HCT116 (cell line): ENCODE measurements at regions not wholly inside any gene's neighbourhood (a gene's known extent, or its start where the extent isn't known, plus 50 kb on each side); places are given as distances from the start of the nearest gene placed in this dataset.

Experiments
- ATAC-seq: fragments of 200-7000 bp; cut with Tn5 transposase; 2 replicates; pipeline ENCODE4 v1.9.1; 2020; ENCODE audit warnings: mild to moderate bottlenecking, moderate library complexity
- BruUV-seq: library from RNA; stranded (reverse); fragments of 400-500 nt; replicated peaks from 2 replicates; lab custom pipeline; 2021; lab: Mats Ljungman, UMichigan
- CTCF ChIA-PET: fragments of 300-600 bp; sonication (Branson Sonifier 250); formaldehyde crosslinking; loops from one replicate; lab custom pipeline; 2021; ENCODE audit warnings: antibody characterized with exemption; lab: Charles Lee
- POLR2A ChIA-PET: fragments of 300-600, 350-600 bp; sonication (Branson Sonifier 250); formaldehyde crosslinking; loops from one replicate; lab custom pipeline; 2021; ENCODE audit warnings: antibody characterized with exemption; lab: Charles Lee
- RAD21 ChIA-PET, 2 experiments: fragments of 300-600 bp; sonication (Branson Sonifier 250); formaldehyde crosslinking; loops; one replicate each; lab custom pipeline; 2023; ENCODE audit warnings: low total read pairs in 2 of 2; ENCODE audit not compliant: uncharacterized antibody in 2 of 2, unreplicated experiment in 2 of 2, low non-redundant PET in 1 of 2; lab: Charles Lee
- DNase-seq: peaks from one replicate; pipeline ENCODE4 v3.0.0-alpha.2; 2010; ENCODE audit warnings: low read depth, low spot score
- H2AFZ ChIP-seq: fragments of 200-600 bp; shearing (Covaris generic), sonication (generic); 2 replicates; pipeline ENCODE4 v1.6.1; 2017; ENCODE audit warnings: low read depth, mixed run types, mixed read lengths, antibody characterized with exemption, low read length; ENCODE audit not compliant: poor library complexity, severe bottlenecking
- H3K27ac ChIP-seq: 2 replicates; pipeline ENCODE4 v1.5.1; 2012; ENCODE audit warnings: low read depth, low read length
- H3K27me3 ChIP-seq: fragments of 200-600 bp; sonication (generic); 2 replicates; pipeline ENCODE4 v1.6.1; 2016; ENCODE audit warnings: mixed run types, low read length, mixed read lengths; ENCODE audit not compliant: insufficient read depth
- H3K36me3 ChIP-seq, 2 experiments: fragments of 200-500 bp in 1 of 2; fragments of 200-600 bp in 1 of 2; sonication (Bioruptor generic) in 1 of 2; sonication (generic) in 1 of 2; 2 replicates each; pipeline versions ENCODE4 v1.5.1 to v1.6.1; 2014 to 2016; ENCODE audit warnings: low read length in 2 of 2, inconsistent platforms in 1 of 2, mixed read lengths in 1 of 2, mixed run types in 1 of 2; ENCODE audit not compliant: insufficient read depth in 2 of 2, control insufficient read depth in 1 of 2
- H3K4me1 ChIP-seq, 2 experiments: fragments of 200-600 bp in 1 of 2; sonication (generic) in 1 of 2; 2 replicates each; pipeline versions ENCODE4 v1.5.1 to v1.6.1; 2012 to 2017; ENCODE audit warnings: low read length in 2 of 2, inconsistent platforms in 1 of 2, mild to moderate bottlenecking in 1 of 2, mixed read lengths in 1 of 2, mixed run types in 1 of 2, moderate library complexity in 1 of 2; ENCODE audit not compliant: insufficient read depth in 2 of 2, control insufficient read depth in 1 of 2
- H3K4me2 ChIP-seq: fragments of 200-600 bp; sonication (generic); 2 replicates; pipeline ENCODE4 v1.6.1; 2017; ENCODE audit warnings: mixed run types, low read length, mixed read lengths
- H3K4me3 ChIP-seq, 2 experiments: fragments of 200-600 bp in 1 of 2; sonication (generic) in 1 of 2; replicated peaks in 1 of 2; 2 replicates each; pipeline ENCODE4 v1.5.1; 2011 to 2016; ENCODE audit warnings: low read length in 2 of 2, control low read depth in 1 of 2, low read depth in 1 of 2, mild to moderate bottlenecking in 1 of 2, mixed read lengths in 1 of 2, mixed run types in 1 of 2
- H3K79me2 ChIP-seq: fragments of 200-600 bp; sonication (generic); 2 replicates; pipeline ENCODE4 v1.6.1; 2017; ENCODE audit warnings: mild to moderate bottlenecking, mixed run types, low read length, moderate library complexity, mixed read lengths; ENCODE audit not compliant: insufficient read depth
- H3K9ac ChIP-seq: fragments of 200-600 bp; sonication (generic); 2 replicates; pipeline ENCODE4 v1.6.1; 2016; ENCODE audit warnings: low read length, mixed read lengths
- H3K9me2 ChIP-seq: fragments of 200-600 bp; sonication (generic), shearing (Covaris generic); 2 replicates; pipeline ENCODE4 v1.6.1; 2017; ENCODE audit warnings: mixed run types, mild to moderate bottlenecking, moderate library complexity; ENCODE audit not compliant: insufficient read depth
- H3K9me3 ChIP-seq, 2 experiments: fragments of 200-500 bp in 1 of 2; fragments of 200-600 bp in 1 of 2; sonication (Bioruptor generic) in 1 of 2; sonication (generic) in 1 of 2; 2 replicates each; pipeline ENCODE4 v1.6.1; 2014 to 2017; ENCODE audit warnings: low read length in 2 of 2, mixed read lengths in 2 of 2, inconsistent platforms in 1 of 2, low read depth in 1 of 2, mild to moderate bottlenecking in 1 of 2, mixed run types in 1 of 2, moderate library complexity in 1 of 2; ENCODE audit not compliant: control insufficient read depth in 1 of 2, insufficient read depth in 1 of 2
- H4K20me1 ChIP-seq: fragments of 200-600 bp; sonication (generic), shearing (Covaris generic); 2 replicates; pipeline ENCODE4 v1.6.1; 2017; ENCODE audit warnings: mixed run types, mild to moderate bottlenecking, moderate library complexity; ENCODE audit not compliant: insufficient read depth
- CBX3 ChIP-seq: IDR thresholded peaks from 2 replicates; pipeline ENCODE4 v1.6.1; 2012; ENCODE audit warnings: low read depth
- CEBPB ChIP-seq: IDR thresholded peaks from 2 replicates; pipeline ENCODE4 v1.6.1; 2012; ENCODE audit warnings: low read depth
- CTCF ChIP-seq, 3 experiments: fragments of 200-600 bp in 1 of 3; sonication (generic) in 1 of 3; IDR thresholded peaks in 2 of 3; conservative IDR thresholded peaks in 1 of 3; 2 replicates each; pipeline ENCODE4 v1.5.1; 2012 to 2017; ENCODE audit warnings: low read depth in 2 of 3, low read length in 2 of 3, antibody characterized with exemption in 1 of 3, borderline replicate concordance in 1 of 3, control low read depth in 1 of 3, mild to moderate bottlenecking in 1 of 3, mixed read lengths in 1 of 3, mixed run types in 1 of 3, moderate library complexity in 1 of 3; ENCODE audit not compliant: insufficient read depth in 1 of 3
- EGR1 ChIP-seq: IDR thresholded peaks from 2 replicates; pipeline ENCODE4 v1.6.1; 2012; ENCODE audit warnings: low read depth
- ELF1 ChIP-seq: IDR thresholded peaks from 2 replicates; pipeline ENCODE4 v1.6.1; 2012; ENCODE audit warnings: low read depth, borderline replicate concordance
- EZH2 ChIP-seq: fragments of 200-600 bp; sonication (generic); IDR thresholded peaks from 2 replicates; pipeline ENCODE4 v1.6.1; 2017; ENCODE audit warnings: antibody characterized with exemption, mixed run types
- EZH2phosphoT487 ChIP-seq: fragments of 200-600 bp; IDR thresholded peaks from 2 replicates; pipeline ENCODE4 v1.6.1; 2018; ENCODE audit warnings: antibody characterized with exemption, borderline replicate concordance
- POLR2A ChIP-seq: IDR thresholded peaks from 2 replicates; pipeline ENCODE4 v1.7.0; 2011; ENCODE audit warnings: borderline replicate concordance; ENCODE audit not compliant: insufficient read depth, insufficient read length; ENCODE audit errors: extremely low read depth
- POLR2AphosphoS5 ChIP-seq: IDR thresholded peaks from 2 replicates; pipeline ENCODE4 v1.6.1; 2011; ENCODE audit warnings: mild to moderate bottlenecking, low read depth, low read length, moderate library complexity
- REST ChIP-seq: IDR thresholded peaks from 2 replicates; pipeline ENCODE4 v1.6.1; 2012; ENCODE audit warnings: low read depth
- SIN3A ChIP-seq: IDR thresholded peaks from 2 replicates; pipeline ENCODE4 v1.6.1; 2012; ENCODE audit warnings: low read depth
- ZBTB33 ChIP-seq: IDR thresholded peaks from 2 replicates; pipeline ENCODE4 v1.6.1; 2011; ENCODE audit warnings: mild to moderate bottlenecking, low read length, moderate library complexity; ENCODE audit not compliant: insufficient replicate concordance; ENCODE audit errors: extremely low read depth
- intact Hi-C: fragments of 100-400 bp; cut with micrococcal nuclease; formaldehyde crosslinking; loops from 2 replicates; pipeline ENCODE4 v1.10.0; 2022

GRCh38 chrX:26788402-26788998, 572.5 kb downstream of the MAGEB5 start:
- Histone ChIP-seq H3K9me3 (no peaks in the 10 kb centered on the region), H3K4me3 (no peak overlapping the region), H3K36me3 (no peaks in the 10 kb centered on the region), H4K20me1 (no peaks in the 10 kb centered on the region), H3K4me1 (no peaks in the 10 kb centered on the region), H3K27ac (no peak overlapping the region), H2AFZ (no peak overlapping the region)
- RAD21 ChIA-PET: no interaction called here
- intact Hi-C loops: loop anchor here (10.0 kb wide), 1 partner anchor 656 kb away; no protein-coding TSS in a partner anchor
- no peak for DNase-seq
- ATAC-seq: no peak
- TF ChIP-seq POLR2AphosphoS5: no peak
- no peak for TF ChIP-seq CTCF (IDR thresholded peaks at IDR 0.05 in 2 of 3, conservative IDR thresholded peaks at IDR 0.05 in 1 of 3; ENCODE audit: borderline replicate concordance in 1 of 3, insufficient read depth in 1 of 3, low read depth in 2 of 3, low read length in 2 of 3)
- TF ChIP-seq ZBTB33: no peak
- TF ChIP-seq CEBPB: no peak
- no peak for TF ChIP-seq EZH2phosphoT487
- TF ChIP-seq EZH2: no peak
- TF ChIP-seq REST: no peak
- no peak for TF ChIP-seq ELF1
- TF ChIP-seq SIN3A: no peak
- no peak for TF ChIP-seq CBX3
- no peak for TF ChIP-seq EGR1
- TF ChIP-seq POLR2A: no peak
- TF ChIP-seq, all 23 proteins: peak for 0
- H3K9me2 ChIP-seq: no peaks in the 10 kb centered on the region
- CTCF ChIA-PET: no interaction called here
- POLR2A ChIA-PET: no interaction called here
- H3K27me3 ChIP-seq: no peaks in the 10 kb centered on the region
- no peak overlapping the region for H3K9ac ChIP-seq
- no TSS peak for BruUV-seq
- H3K79me2 ChIP-seq: no peaks in the 10 kb centered on the region
- H3K4me2 ChIP-seq: no peak overlapping the region
